Bronchial epithelial cell (primary cell): ENCODE measurements at regions not wholly inside any gene's neighbourhood (a gene's known extent, or its start where the extent isn't known, plus 50 kb on each side); places are given as distances from the start of the nearest gene placed in this dataset.

Experiments used
- DNase-seq: peaks from one replicate; pipeline ENCODE4 v3.0.0-alpha.2; 2010; ENCODE audit warnings: low read depth
- FAIRE-seq: peaks from 2 replicates; lab custom pipeline; 2011; peaks lifted over from hg19 to GRCh38; lab: Jason Lieb, UNC
- H3K27me3 ChIP-seq: 2 replicates; pipeline ENCODE4 v1.5.1; 2011; ENCODE audit warnings: low read length; ENCODE audit not compliant: control insufficient read depth, insufficient read depth
- H3K36me3 ChIP-seq: 2 replicates; pipeline ENCODE4 v1.5.1; 2011; ENCODE audit warnings: low read length; ENCODE audit not compliant: control insufficient read depth, insufficient read depth
- H3K4me3 ChIP-seq: 2 replicates; pipeline ENCODE4 v1.5.1; 2011; ENCODE audit warnings: mild to moderate bottlenecking, low read depth, low read length, control low read depth
- CTCF ChIP-seq: IDR thresholded peaks from 2 replicates; pipeline ENCODE4 v1.5.1; 2011; ENCODE audit warnings: mild to moderate bottlenecking, moderate library complexity, low read length, control low read depth, inconsistent platforms; ENCODE audit not compliant: insufficient read depth, severe bottlenecking

GRCh38 chr9:86511614-86512360 lies 157.6 kb upstream of the TUT7 start:
- no peak overlapping the region for H3K4me3 ChIP-seq
- DNase-seq (no peak), FAIRE-seq (no peak)
- no peaks in the 10 kb centered on the region for H3K36me3 ChIP-seq
- H3K27me3 ChIP-seq: peaks cover 4% of the 10 kb centered on the region
- no peak for TF ChIP-seq CTCF

GRCh38 chr9:86508208-86508903 lies 154.1 kb upstream of the TUT7 start:
- no peak overlapping the region for H3K4me3 ChIP-seq
- FAIRE-seq: no peak

GRCh38 chr9:86507212-86507630 lies 153.0 kb upstream of the TUT7 start:
- FAIRE-seq (no peak), DNase-seq (no peak)
- H3K27me3 ChIP-seq: no peaks in the 10 kb centered on the region
- H3K36me3 ChIP-seq: no peaks in the 10 kb centered on the region
- H3K4me3 ChIP-seq: no peak overlapping the region
- TF ChIP-seq CTCF: no peak

More at GRCh38 chr9:86508208-86508903, 154.1 kb upstream of the TUT7 start:
- no peak for TF ChIP-seq CTCF
- DNase-seq: no peak
- no peaks in the 10 kb centered on the region for H3K36me3 ChIP-seq
- H3K27me3 ChIP-seq: no peaks in the 10 kb centered on the region

GRCh38 chr9:86503942-86504341 lies 149.7 kb upstream of the TUT7 start:
- H3K36me3 ChIP-seq: no peaks in the 10 kb centered on the region
- H3K27me3 ChIP-seq: no peaks in the 10 kb centered on the region
- DNase-seq (no peak), FAIRE-seq (no peak)
- TF ChIP-seq CTCF: no peak
- H3K4me3 ChIP-seq: no peak overlapping the region

GRCh38 chr9:86503314-86503713 lies 149.1 kb upstream of the TUT7 start:
- H3K27me3 ChIP-seq: no peaks in the 10 kb centered on the region
- FAIRE-seq (no peak), DNase-seq (no peak)
- no peak overlapping the region for H3K4me3 ChIP-seq
- H3K36me3 ChIP-seq: no peaks in the 10 kb centered on the region
- no peak for TF ChIP-seq CTCF
